HG03378 (cell line): ENCODE measurements at regions not wholly inside any gene's neighbourhood (a gene's known extent, or its start where the extent isn't known, plus 50 kb on each side); places are given as distances from the start of the nearest gene placed in this dataset.
A peak's percentile ranks its signal among the peaks of the same experiment; 100 is the strongest.

Experiments used
- ATAC-seq: cut with Tn5 transposase; IDR thresholded peaks from one replicate; pipeline ENCODE4 v1.9.1; 2021; ENCODE audit warnings: mild to moderate bottlenecking, moderate library complexity; ENCODE audit not compliant: unreplicated experiment

DNA sequence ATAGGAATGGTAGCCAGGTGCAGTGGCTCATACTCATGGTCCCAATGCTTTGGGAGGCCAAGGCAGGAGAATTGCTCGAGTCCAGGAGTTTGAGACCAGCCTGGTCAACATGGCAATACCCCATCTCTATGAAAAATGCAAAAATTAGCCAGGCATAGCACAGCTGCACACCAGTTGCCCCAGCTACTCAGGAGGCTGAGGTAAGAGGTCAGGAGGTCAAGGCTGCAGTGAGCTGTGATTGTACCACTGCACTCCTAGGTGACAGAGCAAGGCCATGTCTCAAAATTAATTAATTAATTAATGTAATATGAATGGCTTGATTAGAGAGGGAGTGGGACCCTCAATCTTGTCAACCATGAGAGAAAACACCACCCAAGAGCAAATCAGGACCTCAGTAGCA is 198.7 kb upstream of the DUSP10 start:
- no peak for ATAC-seq

DNA sequence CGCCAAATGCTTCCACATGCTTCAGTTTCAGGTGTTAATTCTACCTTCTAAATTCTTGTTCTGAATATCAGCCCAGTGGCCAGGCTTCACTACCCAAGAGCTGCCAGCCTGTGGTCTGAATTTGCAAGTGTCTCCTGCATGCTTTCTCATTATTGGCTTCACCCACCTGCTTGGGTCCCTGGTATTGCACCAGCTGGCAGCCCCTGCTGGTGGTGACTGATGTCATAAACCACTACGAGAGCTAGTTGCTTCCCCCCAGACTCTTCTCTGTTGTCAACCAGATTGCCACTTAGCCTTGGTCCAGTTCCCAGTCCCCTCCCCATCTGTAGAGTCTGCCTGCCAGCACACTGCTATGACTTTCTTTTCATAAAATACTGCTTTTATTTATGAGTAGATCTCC is 197.7 kb upstream of the DUSP10 start:
- peak; percentile 79 for ATAC-seq

DNA sequence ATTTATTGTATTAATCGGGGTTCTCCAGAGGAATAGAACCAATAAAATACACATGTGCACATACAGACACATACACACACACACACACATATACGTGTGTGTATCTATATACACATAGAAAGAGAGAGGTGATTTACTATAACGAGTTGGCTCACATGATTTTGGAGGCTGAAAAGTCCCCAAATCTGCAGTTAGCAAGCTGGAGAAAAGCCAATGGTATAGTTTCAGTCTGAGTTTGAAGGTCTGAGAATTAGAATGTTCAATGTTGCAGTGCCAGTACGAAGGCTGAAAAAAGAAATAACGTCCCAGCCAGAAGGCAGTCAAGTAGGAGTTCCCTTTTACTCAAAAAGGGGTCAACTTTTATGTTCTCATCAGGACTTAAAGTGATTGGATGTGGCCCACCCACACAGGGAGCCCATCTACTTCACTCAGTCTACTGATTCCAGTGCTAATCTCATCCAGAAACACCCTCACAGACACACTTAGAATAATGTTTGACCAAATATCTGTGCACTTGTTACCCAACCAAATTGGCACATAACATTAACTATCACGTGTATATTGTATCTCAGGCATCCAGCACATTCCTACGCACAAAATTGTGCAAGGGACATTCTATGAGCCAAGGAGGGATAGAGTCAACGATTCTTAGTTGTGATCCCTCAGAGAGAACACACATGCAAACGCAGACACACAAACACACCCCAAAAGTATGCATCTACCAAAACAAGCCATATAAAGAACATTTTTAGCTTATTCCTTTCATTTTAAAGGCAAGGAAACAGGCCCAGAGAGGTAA is 195.5 kb upstream of the DUSP10 start:
- ATAC-seq = peak; percentile 73

DNA sequence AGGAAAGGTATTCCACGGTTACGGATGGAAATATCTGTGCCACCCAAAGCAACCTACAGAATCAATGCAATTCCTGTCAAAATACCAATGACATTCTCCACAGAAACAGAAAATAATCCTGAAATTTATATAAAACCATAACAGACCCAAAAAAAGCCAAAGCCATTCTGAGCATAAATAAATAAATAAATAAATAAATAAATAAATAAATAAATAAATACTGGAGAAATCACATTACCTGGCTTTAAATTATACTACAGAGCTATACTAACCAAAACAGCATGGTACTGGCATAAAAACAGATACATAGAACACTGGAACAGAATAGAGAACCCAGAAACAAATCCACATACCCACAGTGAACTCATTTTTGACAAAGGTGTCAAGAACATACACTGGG is 191.9 kb upstream of the DUSP10 start:
- ATAC-seq = no peak

DNA sequence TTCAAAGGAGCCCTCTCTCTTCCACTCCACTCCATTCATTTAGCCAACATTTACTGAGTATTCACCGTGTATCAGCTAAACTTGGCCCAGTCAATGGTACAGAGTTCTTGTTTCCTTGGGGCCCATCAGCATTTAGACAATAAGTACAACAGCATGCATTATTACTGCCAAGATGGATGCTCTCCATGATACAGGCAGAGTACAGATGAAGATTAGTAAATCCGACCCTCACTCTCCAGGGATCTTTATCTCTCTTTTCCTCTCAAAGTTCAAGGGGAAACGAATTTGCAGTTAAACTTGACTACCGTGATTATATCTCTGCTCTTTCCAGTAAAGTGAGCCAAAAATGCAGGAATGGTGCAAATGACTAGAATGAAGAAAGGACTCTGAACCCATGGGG is 184.6 kb upstream of the DUSP10 start:
- no peak for ATAC-seq

DNA sequence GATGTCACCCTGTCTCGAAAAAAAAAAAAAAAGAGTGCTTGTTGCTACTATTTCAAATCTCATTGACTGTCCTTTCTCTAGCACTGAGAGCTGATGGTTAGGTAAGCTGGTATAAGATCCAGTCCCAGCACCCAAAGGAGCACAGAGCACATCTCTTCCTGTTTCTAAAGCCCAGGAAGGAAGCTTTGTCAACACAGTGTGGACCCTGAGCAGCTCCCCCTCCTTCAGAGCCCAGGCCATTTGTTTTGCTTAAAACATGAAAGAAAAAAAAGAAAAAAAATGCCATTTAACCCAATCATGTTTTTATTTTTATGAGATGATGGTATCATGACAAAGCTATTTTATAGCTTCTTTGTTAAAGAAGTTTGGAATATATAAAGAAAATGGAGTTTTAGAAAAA is 184.1 kb upstream of the DUSP10 start:
- ATAC-seq = no peak

DNA sequence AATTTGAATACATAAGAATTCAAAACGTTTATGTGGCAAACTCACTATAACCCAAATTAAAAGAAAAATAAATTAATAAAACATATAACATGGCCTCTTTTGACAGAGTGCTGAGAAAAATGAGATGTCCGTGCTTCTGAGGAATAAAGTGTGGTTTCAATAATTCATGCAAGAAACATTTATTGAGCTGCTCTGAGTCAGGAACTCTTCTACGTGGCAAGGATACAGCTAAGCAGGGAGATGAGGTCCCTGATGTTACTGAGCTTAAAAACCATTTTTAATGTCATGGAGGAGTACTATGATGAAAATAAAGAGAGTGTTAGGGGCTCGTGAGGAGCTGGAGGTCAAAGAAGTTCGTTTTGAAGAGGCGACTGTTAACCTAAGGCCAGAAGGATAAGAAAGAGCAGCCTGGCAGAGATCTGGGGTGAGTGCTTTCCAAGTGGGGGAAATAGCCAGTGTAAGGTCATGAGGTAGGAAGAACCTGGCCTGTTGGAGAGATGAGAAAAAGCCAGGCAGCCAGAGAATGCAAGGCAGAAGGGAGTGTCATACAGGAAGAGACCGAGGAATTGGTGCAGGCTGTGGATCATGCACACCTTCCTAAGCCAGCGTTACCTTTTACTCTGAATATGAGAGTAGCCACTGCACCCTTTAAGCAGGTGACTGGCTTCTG is 182.2 kb upstream of the DUSP10 start:
- no peak for ATAC-seq

DNA sequence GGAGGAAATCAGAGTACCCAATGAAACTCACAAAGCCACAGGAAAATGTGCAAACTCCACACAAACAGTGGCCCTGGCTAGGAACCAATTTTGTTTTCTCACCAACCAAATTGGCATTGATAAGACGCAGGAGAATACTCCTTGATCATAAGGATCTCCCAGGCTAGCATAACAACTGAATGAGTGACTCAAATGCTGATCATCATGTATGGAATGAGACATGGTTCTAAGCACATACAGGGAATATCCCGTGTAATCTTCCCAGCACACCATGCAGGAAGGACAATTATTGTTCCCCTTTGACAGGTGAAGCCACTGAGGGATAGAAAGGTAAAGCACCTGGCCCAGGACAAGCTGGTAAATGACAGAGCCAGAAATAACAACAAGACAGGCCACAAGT is 180.0 kb upstream of the DUSP10 start:
- no peak for ATAC-seq

DNA sequence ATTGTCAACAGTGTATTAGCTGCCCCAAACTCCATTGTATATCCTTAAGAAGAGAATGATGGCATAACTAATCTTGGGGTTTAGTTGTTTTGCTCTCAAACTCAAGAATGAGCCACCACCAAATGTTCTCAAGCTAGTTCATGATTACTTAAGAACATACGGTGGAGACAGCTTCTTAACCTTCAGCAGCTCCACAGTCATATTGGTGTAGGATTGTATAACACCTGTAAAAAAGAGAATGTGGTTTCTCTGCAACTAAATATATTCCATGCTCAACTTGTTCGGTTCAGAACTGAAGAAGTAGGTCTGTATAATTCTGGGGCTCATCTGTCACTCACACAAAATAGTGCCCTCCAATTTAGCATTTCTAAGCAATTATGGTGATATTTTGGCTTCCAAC is 177.9 kb upstream of the DUSP10 start:
- ATAC-seq = no peak

DNA sequence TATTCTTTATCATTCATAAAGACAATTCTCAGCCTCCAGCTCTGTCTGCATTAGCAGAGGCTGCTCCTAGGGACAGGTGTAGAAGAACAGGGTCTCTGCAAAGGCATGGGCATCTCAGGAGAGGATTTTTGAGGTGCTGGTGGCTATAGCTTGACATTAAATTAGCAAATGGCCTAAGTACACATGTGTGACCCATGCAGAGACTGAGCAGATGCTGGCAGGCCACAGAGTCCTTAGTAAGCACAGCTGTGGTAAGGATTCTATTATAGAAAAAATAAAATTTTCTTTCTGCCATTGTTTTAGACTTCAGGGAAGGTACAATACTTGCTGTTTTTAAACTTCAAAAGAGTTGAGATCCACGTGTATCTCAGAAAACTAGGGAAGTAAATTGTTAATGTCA is 177.5 kb upstream of the DUSP10 start:
- ATAC-seq = no peak

DNA sequence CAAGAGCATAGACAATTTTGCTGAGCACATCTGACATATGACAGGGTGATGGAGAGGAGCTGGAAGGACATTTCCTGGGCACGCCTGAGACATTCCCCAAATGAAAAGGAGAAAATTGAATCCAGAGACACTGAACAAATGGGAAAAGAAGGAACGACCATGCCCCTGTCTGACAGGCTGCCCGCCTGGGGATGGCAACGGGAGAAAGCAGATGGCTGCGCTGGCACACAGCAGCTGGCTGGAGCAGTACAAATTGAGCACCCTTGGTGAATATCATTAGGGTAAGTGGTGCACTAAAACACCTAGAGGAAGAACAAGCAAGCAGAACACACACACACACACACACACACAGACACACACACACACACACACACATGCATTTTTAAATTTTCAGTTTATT is 174.3 kb upstream of the DUSP10 start:
- ATAC-seq = no peak

DNA sequence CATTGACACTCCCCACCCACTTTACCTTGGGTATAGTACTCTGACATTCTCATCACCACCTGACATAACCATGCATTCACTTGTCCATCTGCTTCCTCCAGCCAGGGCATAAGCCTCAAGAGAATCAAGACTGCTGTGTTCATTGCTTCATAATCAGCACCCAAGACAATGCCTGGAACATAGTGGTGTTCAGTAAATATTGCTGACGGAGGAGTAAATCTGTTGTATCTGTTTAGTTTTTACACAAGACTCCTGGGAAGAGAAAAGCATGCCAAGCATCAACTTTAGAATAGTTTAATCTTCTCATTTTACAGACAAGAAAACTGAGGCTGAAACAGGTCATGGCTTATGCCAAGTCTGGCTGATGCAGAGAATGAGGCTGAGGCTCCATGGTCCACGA is 173.9 kb upstream of the DUSP10 start:
- no peak for ATAC-seq

DNA sequence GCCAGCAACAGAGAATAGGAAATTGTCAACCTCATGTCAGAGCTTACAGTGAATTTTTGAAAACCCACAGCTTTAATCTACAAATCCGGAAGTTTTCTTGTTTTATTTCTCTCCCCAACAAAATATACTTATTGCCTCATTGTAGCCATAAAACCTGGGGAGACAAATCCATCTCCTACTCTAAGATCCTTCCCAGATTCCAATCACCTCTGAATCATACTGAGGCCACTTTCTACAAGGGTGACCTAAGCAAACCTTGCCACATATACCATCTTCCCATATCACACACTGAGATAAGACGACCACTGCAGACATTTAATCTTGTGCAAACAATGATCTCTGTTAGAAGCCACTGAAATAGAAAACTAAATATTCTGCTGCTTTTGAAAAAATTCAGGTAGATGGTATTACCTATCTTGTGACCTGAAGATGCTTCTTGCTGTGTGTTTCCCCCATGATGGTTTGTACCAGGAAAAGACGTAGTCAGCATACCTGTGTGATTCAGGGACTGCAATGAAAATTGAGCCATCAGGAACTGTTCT is 171.5 kb upstream of the DUSP10 start:
- no peak for ATAC-seq

DNA sequence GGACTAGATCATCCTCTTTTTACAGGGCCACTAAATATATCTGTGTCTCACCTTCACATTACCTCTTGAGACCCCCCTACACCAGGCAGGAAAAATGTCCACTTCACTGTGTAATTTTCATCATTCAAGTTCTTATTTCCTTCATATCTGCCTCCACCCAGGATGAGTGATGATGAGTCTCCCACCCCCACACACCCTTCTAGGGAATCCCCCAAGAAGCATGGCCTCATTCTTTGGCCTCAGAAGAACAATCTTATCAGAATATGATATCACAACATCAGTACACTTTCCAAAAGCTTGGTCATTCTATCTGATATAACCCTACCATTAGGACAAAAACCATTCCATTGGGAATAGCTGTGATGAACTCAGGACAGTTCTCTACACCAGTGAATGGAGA is 170.3 kb upstream of the DUSP10 start:
- no peak for ATAC-seq

DNA sequence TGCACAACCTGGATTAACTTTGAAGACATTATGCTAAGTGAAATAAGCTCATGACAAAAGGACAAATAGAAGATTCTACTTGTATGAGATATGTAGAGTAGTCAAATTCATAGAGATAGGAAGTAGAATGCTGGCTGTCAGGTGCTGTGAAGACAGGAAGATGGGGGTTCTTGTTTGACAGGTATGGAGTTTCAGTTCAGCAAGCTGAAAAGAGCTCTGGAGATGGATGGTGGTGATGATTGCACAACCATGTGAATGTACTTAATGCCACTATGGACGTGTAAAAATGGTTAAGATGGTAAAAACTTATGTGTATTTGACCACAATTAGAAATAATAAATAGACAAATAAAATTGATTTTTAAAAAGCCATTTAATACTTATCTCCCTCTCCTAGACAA is 169.8 kb upstream of the DUSP10 start:
- no peak for ATAC-seq

DNA sequence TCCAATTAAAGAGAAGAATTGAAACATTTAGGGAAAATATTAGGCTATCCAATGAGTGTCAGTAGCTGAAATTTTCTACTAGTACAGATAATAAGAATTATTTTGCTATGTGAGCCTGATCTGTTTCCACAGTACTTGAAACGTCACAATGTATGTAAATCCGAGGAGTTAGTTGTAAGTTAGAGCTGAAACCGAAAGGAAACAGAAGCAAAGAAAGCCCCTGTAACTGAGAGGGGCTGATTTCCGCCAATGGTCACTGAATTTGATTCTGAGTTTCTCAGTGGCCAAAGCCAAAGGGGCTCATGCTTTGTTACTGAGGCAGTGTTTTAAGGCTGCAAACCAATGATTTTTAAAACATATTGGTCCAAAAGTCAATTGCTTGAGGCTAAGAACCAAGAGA is 168.3 kb upstream of the DUSP10 start:
- ATAC-seq = no peak

DNA sequence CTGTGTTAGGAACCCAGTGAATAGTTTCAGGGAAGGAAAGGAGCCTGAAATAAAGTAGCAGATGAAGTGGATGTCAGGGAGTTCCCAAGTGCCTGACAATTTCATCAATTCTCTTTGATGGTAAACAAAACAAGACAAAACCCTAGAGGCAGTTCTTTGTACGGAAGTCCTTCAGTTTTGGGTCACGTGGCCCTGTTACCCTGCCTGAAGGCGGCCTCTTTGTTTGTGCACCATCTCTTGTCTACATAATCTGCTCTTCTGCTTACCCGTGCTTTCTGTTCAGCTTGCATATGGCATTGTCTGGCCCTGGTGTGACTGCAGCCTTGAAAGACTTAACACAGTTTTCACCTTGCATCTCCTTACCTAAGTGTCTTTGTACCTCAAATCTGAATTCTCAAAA is 166.7 kb upstream of the DUSP10 start:
- ATAC-seq = no peak

DNA sequence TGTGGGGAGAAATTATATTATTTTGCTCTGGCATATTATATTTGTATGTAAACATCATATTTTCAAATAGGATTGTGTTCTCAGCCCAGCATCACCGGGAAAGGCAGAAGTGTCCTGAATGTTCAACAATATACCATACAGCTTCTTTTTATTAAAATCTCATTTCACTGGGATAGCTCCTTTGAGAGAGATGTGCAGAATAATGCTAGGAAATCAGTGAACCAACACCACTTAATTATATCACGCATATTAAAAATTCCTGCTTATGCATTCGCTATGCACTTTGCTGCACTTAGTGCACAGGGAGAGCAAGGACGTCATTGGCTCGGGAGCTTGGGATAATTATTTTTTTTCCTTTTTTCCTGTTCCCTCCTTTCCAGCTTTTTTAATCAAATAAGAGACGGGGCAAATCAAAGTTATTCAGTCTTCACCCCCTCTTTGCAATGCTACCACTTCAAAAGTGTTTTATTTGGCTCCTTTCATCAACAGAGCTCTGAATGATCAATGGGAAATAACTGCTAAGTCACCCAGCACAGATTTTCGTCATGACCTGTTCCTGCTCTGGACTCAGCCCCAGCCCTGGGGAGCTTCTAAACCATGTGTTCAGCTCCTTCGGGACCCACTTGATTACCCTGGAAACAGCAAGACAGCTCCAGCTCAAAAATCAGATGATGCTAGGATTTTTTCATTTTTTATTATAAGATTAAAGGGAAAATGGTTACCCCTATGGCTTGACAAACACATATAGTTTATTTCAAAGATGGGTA is 165.5 kb upstream of the DUSP10 start:
- ATAC-seq = no peak

DNA sequence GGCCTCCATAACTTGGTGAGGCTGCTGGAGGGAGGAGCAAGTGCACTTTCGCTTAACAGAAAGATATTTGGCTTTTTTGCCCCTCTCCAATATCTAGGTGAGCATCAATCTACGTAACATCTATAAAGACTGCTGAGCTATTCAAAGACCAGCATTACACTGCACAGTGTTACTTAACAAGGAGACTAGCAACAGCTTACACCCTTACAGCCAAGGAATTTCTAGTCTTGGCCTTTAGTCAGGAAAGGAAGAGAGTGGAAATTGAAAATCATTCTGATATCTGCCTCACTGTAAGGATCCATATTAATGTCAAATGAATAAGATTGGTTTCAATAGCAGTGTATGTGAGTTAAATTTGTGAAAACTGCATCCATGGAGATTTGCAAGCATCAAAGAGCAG is 163.9 kb upstream of the DUSP10 start:
- ATAC-seq = no peak

DNA sequence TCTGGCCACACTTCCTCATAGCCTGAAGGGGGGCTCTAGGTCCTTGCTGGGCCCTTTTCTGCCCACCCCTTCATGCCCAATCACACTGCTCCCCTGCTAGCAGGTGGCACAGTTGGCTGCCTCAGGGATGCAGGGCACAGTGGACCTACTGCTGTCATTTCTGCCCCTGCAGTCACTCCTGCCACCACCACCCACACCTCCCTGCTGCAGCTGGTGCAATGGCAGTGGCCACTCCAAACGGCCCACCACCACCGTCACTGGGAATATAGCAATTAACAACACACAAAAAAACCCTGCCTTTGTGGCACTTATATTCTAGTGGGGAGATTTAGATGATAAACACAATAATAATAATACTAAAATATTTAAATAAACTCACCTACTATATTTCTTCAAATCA is 162.4 kb upstream of the DUSP10 start:
- ATAC-seq = no peak

DNA sequence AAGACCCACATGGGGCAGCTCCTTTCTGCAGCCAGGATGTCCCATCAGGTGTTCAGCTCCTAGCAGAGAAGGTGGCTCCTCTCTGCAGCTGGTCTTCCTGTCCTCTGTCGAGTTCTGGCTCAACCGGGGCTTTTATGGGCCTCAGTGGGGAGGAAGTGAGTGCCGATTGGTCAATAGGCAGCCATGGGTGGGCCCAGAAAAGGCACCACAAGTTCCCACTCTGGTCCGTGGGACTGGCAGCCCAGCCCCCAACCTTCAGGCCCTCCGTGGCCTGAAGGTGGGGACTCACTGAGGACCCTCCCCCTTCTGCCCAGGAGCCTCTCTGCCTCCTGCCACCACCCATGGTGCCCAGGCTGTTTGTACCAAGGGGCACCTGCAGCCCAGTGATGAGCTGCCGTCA is 161.7 kb upstream of the DUSP10 start:
- no peak for ATAC-seq

DNA sequence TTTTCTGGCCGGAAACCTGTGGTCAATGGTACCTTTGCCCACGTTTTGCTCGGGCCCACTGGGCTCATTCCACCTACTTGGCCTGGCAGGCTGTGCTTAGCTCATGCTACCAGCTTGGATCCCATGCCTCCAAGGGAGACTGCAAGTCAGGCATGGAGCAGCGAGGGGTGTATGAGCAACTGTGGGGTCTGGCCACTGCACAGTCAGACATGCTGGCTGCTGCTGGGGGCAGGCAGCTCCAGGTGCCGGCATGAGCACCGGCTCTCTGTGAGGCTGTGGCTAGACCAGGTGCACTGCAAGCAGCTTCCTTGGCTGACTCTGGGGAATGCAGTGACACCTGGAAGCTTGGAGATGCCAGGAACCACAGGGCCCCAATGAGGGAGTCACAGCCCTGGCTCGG is 161.1 kb upstream of the DUSP10 start:
- ATAC-seq = no peak
